A549 (cell line): ENCODE measurements at regions not wholly inside any gene's neighbourhood (a gene's known extent, or its start where the extent isn't known, plus 50 kb on each side); places are given as distances from the start of the nearest gene placed in this dataset.

Experiments used
- CTCF ChIP-seq: fragments of >200 bp; sonication (Bioruptor Twin); formaldehyde crosslinking; IDR thresholded peaks from 3 replicates; pipeline ENCODE4 v1.5.1; 2016
- EP300 ChIP-seq, 2 experiments: fragments of >200 bp; sonication (Bioruptor Twin); formaldehyde crosslinking; IDR thresholded peaks; 2 replicates in 1 of 2; 3 replicates in 1 of 2; pipeline ENCODE4 v1.6.1; 2016 to 2017
- HES2 ChIP-seq: fragments of >200 bp; sonication (Bioruptor Twin); formaldehyde crosslinking; IDR thresholded peaks from 2 replicates; pipeline ENCODE4 v1.6.1; 2016
- HOXA7 ChIP-seq: fragments of 250-450 bp; sonication (Bioruptor Pico); IDR thresholded peaks from 2 replicates; pipeline ENCODE4 v1.5.0; 2020; ENCODE audit warnings: mild to moderate bottlenecking, moderate library complexity
- MAFK ChIP-seq: fragments of 450-650 bp; IDR thresholded peaks from 2 replicates; pipeline ENCODE4 v1.6.1; 2014; ENCODE audit not compliant: partially characterized antibody
- PBX3 ChIP-seq: IDR thresholded peaks from 2 replicates; pipeline ENCODE4 v1.6.1; 2012
- PHF8 ChIP-seq: fragments of 200-600 bp; sonication (generic); IDR thresholded peaks from 2 replicates; pipeline ENCODE4 v1.6.1; 2016; ENCODE audit warnings: low read depth, mild to moderate bottlenecking, antibody characterized with exemption, moderate library complexity, borderline replicate concordance
- TP53 ChIP-seq: fragments of 250-450 bp; sonication (Bioruptor Pico); IDR thresholded peaks from 2 replicates; pipeline ENCODE4 v1.5.0; 2021; ENCODE audit warnings: mild to moderate bottlenecking, moderate library complexity
- USF2 ChIP-seq: fragments of 450-650 bp; IDR thresholded peaks from 2 replicates; pipeline ENCODE4 v1.6.1; 2014; ENCODE audit warnings: antibody characterized with exemption

GRCh38 chr2:144261966-144262365 is 258.0 kb downstream of the ZEB2 start:
- TF ChIP-seq USF2 (no peak), HOXA7 (CRISPR knock-in tag) (no peak), PBX3 (no peak), CTCF (no peak), MAFK (no peak), PHF8 (no peak), EP300 (IDR thresholded peaks at IDR 0.05) (no peak), HES2 (no peak), TP53 (no peak)
